Gastrocnemius medialis (tissue), 4 donors: ENCODE measurements at regions not wholly inside any gene's neighbourhood (a gene's known extent, or its start where the extent isn't known, plus 50 kb on each side); places are given as distances from the start of the nearest gene placed in this dataset.

Experiments
- ATAC-seq, 2 donors: fragments of 150-250 bp; one replicate each; pipeline ENCODE4 v1.9.1; 2016
- DNase-seq, 2 donors: peaks; one replicate each; pipeline ENCODE4 v3.0.0-alpha.2; 2019
- H3K27ac ChIP-seq, 4 donors: fragments of 200-600 bp; sonication (generic); 1 replicate in 1 of 4; 2 replicates in 3 of 4; pipeline ENCODE4 v1.5.1; 2016 to 2018; ENCODE audit warnings: mild to moderate bottlenecking in 2 of 4, moderate library complexity in 1 of 4
- H3K27me3 ChIP-seq, 3 donors: fragments of 200-600 bp; sonication (generic) in 2 of 3; 1 replicate in 1 of 3; 2 replicates in 2 of 3; pipeline versions ENCODE4 v1.5.1 to v1.6.0; 2016 to 2019; ENCODE audit warnings: mild to moderate bottlenecking in 1 of 3, moderate library complexity in 1 of 3
- H3K36me3 ChIP-seq, 2 donors: fragments of 200-600 bp; sonication (generic) in 1 of 2; one replicate each; pipeline ENCODE4 v1.5.1; 2017 to 2018
- H3K4me1 ChIP-seq, 2 donors: fragments of 200-600 bp; sonication (generic) in 1 of 2; one replicate each; pipeline ENCODE4 v1.5.1; 2016 to 2017; ENCODE audit warnings: mild to moderate bottlenecking in 2 of 2
- H3K4me3 ChIP-seq, 4 donors: fragments of 200-600 bp; sonication (generic) in 3 of 4; 1 replicate in 1 of 4; 2 replicates in 3 of 4; pipeline ENCODE4 v1.5.1; 2016 to 2019; ENCODE audit warnings: mild to moderate bottlenecking in 2 of 4
- H3K9me3 ChIP-seq, 3 donors: fragments of 200-600 bp; sonication (generic) in 2 of 3; 1 replicate in 1 of 3; 2 replicates in 2 of 3; pipeline ENCODE4 v1.5.1; 2016 to 2019
- CTCF ChIP-seq, 5 experiments: fragments of 450-650 bp in 3 of 5; fragments of 200-600 bp in 2 of 5; sonication (generic) in 2 of 5; IDR thresholded peaks in 4 of 5; conservative IDR thresholded peaks in 1 of 5; 1 replicate in 4 of 5; 2 replicates in 1 of 5; pipeline ENCODE4 v1.5.1; 2016 to 2019; ENCODE audit warnings: antibody characterized with exemption in 5 of 5, mild to moderate bottlenecking in 3 of 5, moderate library complexity in 3 of 5
- POLR2A ChIP-seq, 2 donors: fragments of 450-650 bp; IDR thresholded peaks; one replicate each; pipeline ENCODE4 v1.6.1; 2017; ENCODE audit warnings: antibody characterized with exemption in 2 of 2, mild to moderate bottlenecking in 2 of 2, moderate library complexity in 2 of 2
- in situ Hi-C, 4 donors: fragments of 200-750 bp; cut with MboI; loops; one replicate each; pipeline versions ENCODE4 v1.15.0 to v1.8.0; 2017; ENCODE audit warnings: low sequenced_read_pairs in 4 of 4
- intact Hi-C: fragments of 100-400 bp; cut with DNase I; formaldehyde crosslinking; loops from one replicate; pipeline ENCODE4 v1.15.1; 2023; ENCODE audit warnings: low total_unique reads

GRCh38 chr5:82655078-82655477 is 376.9 kb upstream of the RPS23 start:
- no peak for ATAC-seq
- DNase-seq, result no peak
- no peaks in the 10 kb centered on the region for H3K4me1 ChIP-seq
- in situ Hi-C loops, result no loop called here
- no peaks in the 10 kb centered on the region for H3K27me3 ChIP-seq
- TF ChIP-seq CTCF (IDR thresholded peaks at IDR 0.05 in 4 of 5, conservative IDR thresholded peaks at IDR 0.05 in 1 of 5) (no peak), POLR2A (IDR thresholded peaks at IDR 0.05) (no peak)
- no peaks in the 10 kb centered on the region for H3K9me3 ChIP-seq
- intact Hi-C loops, result no loop called here
- no peak overlapping the region for H3K4me3 ChIP-seq
- H3K36me3 ChIP-seq, result no peaks in the 10 kb centered on the region
- H3K27ac ChIP-seq, result no peak overlapping the region

GRCh38 chr5:82649943-82650342 is 371.8 kb upstream of the RPS23 start:
- no peak for DNase-seq
- no peaks in the 10 kb centered on the region for H3K36me3 ChIP-seq
- H3K4me3 ChIP-seq, result no peak overlapping the region
- no peaks in the 10 kb centered on the region for H3K4me1 ChIP-seq
- no peak for ATAC-seq
- intact Hi-C loops, result no loop called here
- H3K27me3 ChIP-seq, result no peaks in the 10 kb centered on the region
- in situ Hi-C loops, result loop anchor here (10.0 to 25.0 kb wide), 4 partner anchors 338 to 915 kb away; no protein-coding TSS in a partner anchor
- TF ChIP-seq CTCF (IDR thresholded peaks at IDR 0.05 in 4 of 5, conservative IDR thresholded peaks at IDR 0.05 in 1 of 5) (no peak), POLR2A (IDR thresholded peaks at IDR 0.05) (no peak)
- H3K9me3 ChIP-seq, result no peaks in the 10 kb centered on the region
- no peak overlapping the region for H3K27ac ChIP-seq

GRCh38 chr5:82644766-82645165 is 366.6 kb upstream of the RPS23 start:
- H3K4me3 ChIP-seq, result no peak overlapping the region
- H3K27me3 ChIP-seq, result no peaks in the 10 kb centered on the region
- H3K27ac ChIP-seq, result no peak overlapping the region
- TF ChIP-seq POLR2A (IDR thresholded peaks at IDR 0.05), result no peak
- TF ChIP-seq CTCF (IDR thresholded peaks at IDR 0.05 in 4 of 5, conservative IDR thresholded peaks at IDR 0.05 in 1 of 5), result no peak
- no peak for DNase-seq
- H3K4me1 ChIP-seq, result peaks cover 0 to 14% of the 10 kb centered on the region in 2 donors
- no peaks in the 10 kb centered on the region for H3K36me3 ChIP-seq
- intact Hi-C loops (loop anchor here (5.0 kb wide), 2 partner anchors 148 to 297 kb away; no protein-coding TSS in a partner anchor), in situ Hi-C loops (loop anchor here (10.0 to 25.0 kb wide), 4 partner anchors 332 to 920 kb away; no protein-coding TSS in a partner anchor)
- no peaks in the 10 kb centered on the region for H3K9me3 ChIP-seq
- no peak for ATAC-seq

- TF ChIP-seq CTCF (IDR thresholded peaks at IDR 0.05 in 4 of 5, conservative IDR thresholded peaks at IDR 0.05 in 1 of 5) (no peak), POLR2A (IDR thresholded peaks at IDR 0.05) (no peak)
- H3K9me3 ChIP-seq, result no peaks in the 10 kb centered on the region
- ATAC-seq, result no peak
- no peak for DNase-seq
- in situ Hi-C loops, result loop anchor here (10.0 to 25.0 kb wide), 4 partner anchors 332 to 921 kb away; no protein-coding TSS in a partner anchor
- H3K27ac ChIP-seq, result no peak overlapping the region
- H3K4me1 ChIP-seq, result peaks cover 4 to 20% of the 10 kb centered on the region in 2 donors
- no peaks in the 10 kb centered on the region for H3K36me3 ChIP-seq
- no peak overlapping the region for H3K4me3 ChIP-seq
- no peaks in the 10 kb centered on the region for H3K27me3 ChIP-seq
- intact Hi-C loops, result loop anchor here (5.0 kb wide), 2 partner anchors 148 to 297 kb away; no protein-coding TSS in a partner anchor
Measured at GRCh38 chr5:82644229-82644628, 366.1 kb upstream of the RPS23 start.

GRCh38 chr5:82642313-82642712 is 364.2 kb upstream of the RPS23 start:
- H3K4me3 ChIP-seq, result no peak overlapping the region
- no peak for ATAC-seq
- H3K36me3 ChIP-seq, result no peaks in the 10 kb centered on the region
- DNase-seq, result no peak
- no peaks in the 10 kb centered on the region for H3K27me3 ChIP-seq
- intact Hi-C loops (loop anchor here (5.0 kb wide), 2 partner anchors 150 to 295 kb away; no protein-coding TSS in a partner anchor), in situ Hi-C loops (loop anchor here (10.0 to 25.0 kb wide), 4 partner anchors 330 to 922 kb away; no protein-coding TSS in a partner anchor)
- no peak for TF ChIP-seq POLR2A (IDR thresholded peaks at IDR 0.05)
- no peak for TF ChIP-seq CTCF (IDR thresholded peaks at IDR 0.05 in 4 of 5, conservative IDR thresholded peaks at IDR 0.05 in 1 of 5)
- no peak overlapping the region for H3K27ac ChIP-seq
- no peaks in the 10 kb centered on the region for H3K9me3 ChIP-seq
- H3K4me1 ChIP-seq, result peaks cover 12 to 27% of the 10 kb centered on the region in 2 donors
